ENCODE measurements at regions not wholly inside any gene's neighbourhood (a gene's known extent, or its start where the extent isn't known, plus 50 kb on each side); places are given as distances from the start of the nearest gene placed in this dataset.

- no peaks in the 10 kb centered on the region for H3K9me3 ChIP-seq
- H3K27me3 ChIP-seq: no peaks in the 10 kb centered on the region
- H3K36me3 ChIP-seq: no peaks in the 10 kb centered on the region
- H3K4me1 ChIP-seq: no peaks in the 10 kb centered on the region
- no peak for DNase-seq
- TF ChIP-seq CTCF (IDR thresholded peaks at IDR 0.05 in 4 of 5, conservative IDR thresholded peaks at IDR 0.05 in 1 of 5) (no peak), POLR2A (IDR thresholded peaks at IDR 0.05) (no peak)
- in situ Hi-C loops (cut with MboI; ENCODE audit: low sequenced_read_pairs in 4 of 4) (no loop called here), intact Hi-C loops (cut with DNase I; ENCODE audit: low total_unique reads) (no loop called here)
- H3K27ac ChIP-seq: no peak overlapping the region
- ATAC-seq: no peak
- no peak overlapping the region for H3K4me3 ChIP-seq
Observed at GRCh38 chr11:90496722-90497121, 273.9 kb upstream of the CHORDC1 start.

GRCh38 chr11:90493379-90493778 lies 270.5 kb upstream of the CHORDC1 start:
- intact Hi-C loops (cut with DNase I; ENCODE audit: low total_unique reads): no loop called here

GRCh38 chr11:90491466-90491865 lies 268.6 kb upstream of the CHORDC1 start:
- no peak overlapping the region for H3K27ac ChIP-seq
- intact Hi-C loops (cut with DNase I; ENCODE audit: low total_unique reads): no loop called here

More at GRCh38 chr11:90493379-90493778, 270.5 kb upstream of the CHORDC1 start:
- Histone ChIP-seq H3K27ac (no peak overlapping the region), H3K9me3 (no peaks in the 10 kb centered on the region), H3K4me3 (no peak overlapping the region), H3K27me3 (no peaks in the 10 kb centered on the region), H3K4me1 (no peaks in the 10 kb centered on the region), H3K36me3 (no peaks in the 10 kb centered on the region)
- DNase-seq (no peak), ATAC-seq (no peak)
- TF ChIP-seq POLR2A (IDR thresholded peaks at IDR 0.05): no peak
- TF ChIP-seq CTCF (IDR thresholded peaks at IDR 0.05 in 4 of 5, conservative IDR thresholded peaks at IDR 0.05 in 1 of 5): no peak
- in situ Hi-C loops (cut with MboI; ENCODE audit: low sequenced_read_pairs in 4 of 4): no loop called here

GRCh38 chr11:90476442-90477007 lies 253.7 kb upstream of the CHORDC1 start:
- H3K9me3 ChIP-seq: no peaks in the 10 kb centered on the region
- H3K27ac ChIP-seq: no peak overlapping the region
- DNase-seq (peak in 1 of 2 donors; percentile 10), ATAC-seq (peak in 1 of 2 donors; percentile 66)
- intact Hi-C loops (cut with DNase I; ENCODE audit: low total_unique reads) (loop anchor here (10.0 kb wide), 1 partner anchor 178 kb away; no protein-coding TSS in a partner anchor), in situ Hi-C loops (cut with MboI; ENCODE audit: low sequenced_read_pairs in 4 of 4) (no loop called here)
- TF ChIP-seq CTCF (IDR thresholded peaks at IDR 0.05 in 4 of 5, conservative IDR thresholded peaks at IDR 0.05 in 1 of 5): peak; percentile 20 to 53 (median 45)
- TF ChIP-seq POLR2A (IDR thresholded peaks at IDR 0.05): no peak
- H3K36me3 ChIP-seq: no peaks in the 10 kb centered on the region
- peaks cover 0 to 7% of the 10 kb centered on the region in 2 donors for H3K4me1 ChIP-seq
- no peak overlapping the region for H3K4me3 ChIP-seq
- H3K27me3 ChIP-seq: no peaks in the 10 kb centered on the region

More at GRCh38 chr11:90491466-90491865, 268.6 kb upstream of the CHORDC1 start:
- no peak for ATAC-seq
- no peak for TF ChIP-seq POLR2A (IDR thresholded peaks at IDR 0.05)
- no peak for TF ChIP-seq CTCF (IDR thresholded peaks at IDR 0.05 in 4 of 5, conservative IDR thresholded peaks at IDR 0.05 in 1 of 5)
- in situ Hi-C loops (cut with MboI; ENCODE audit: low sequenced_read_pairs in 4 of 4): no loop called here
- H3K36me3 ChIP-seq: no peaks in the 10 kb centered on the region
- no peaks in the 10 kb centered on the region for H3K9me3 ChIP-seq
- H3K4me1 ChIP-seq: no peaks in the 10 kb centered on the region
- DNase-seq: no peak
- H3K27me3 ChIP-seq: no peaks in the 10 kb centered on the region
- H3K4me3 ChIP-seq: no peak overlapping the region

- Histone ChIP-seq H3K27ac (no peak overlapping the region), H3K9me3 (no peaks in the 10 kb centered on the region), H3K4me1 (no peaks in the 10 kb centered on the region), H3K4me3 (no peak overlapping the region), H3K36me3 (no peaks in the 10 kb centered on the region), H3K27me3 (no peaks in the 10 kb centered on the region)
- DNase-seq: no peak
- intact Hi-C loops (cut with DNase I; ENCODE audit: low total_unique reads) (no loop called here), in situ Hi-C loops (cut with MboI; ENCODE audit: low sequenced_read_pairs in 4 of 4) (no loop called here)
- no peak for ATAC-seq
- TF ChIP-seq CTCF (IDR thresholded peaks at IDR 0.05 in 4 of 5, conservative IDR thresholded peaks at IDR 0.05 in 1 of 5) (no peak), POLR2A (IDR thresholded peaks at IDR 0.05) (no peak)
Observed at GRCh38 chr11:90468923-90469322, 246.1 kb upstream of the CHORDC1 start.
